Uterus (tissue), 2 donors: ENCODE measurements at regions not wholly inside any gene's neighbourhood (a gene's known extent, or its start where the extent isn't known, plus 50 kb on each side); places are given as distances from the start of the nearest gene placed in this dataset.
"Not testable (repeated sequence)": the region's sequence is repeated elsewhere in the genome, so short reads cannot be mapped to it uniquely, and the experiment has no call there.

Experiments
- POLR2A ChIP-seq, 2 donors: fragments of 450-650 bp; IDR thresholded peaks; one replicate each; pipeline ENCODE4 v1.6.1; 2016; ENCODE audit warnings: antibody characterized with exemption in 2 of 2, mild to moderate bottlenecking in 1 of 2, moderate library complexity in 1 of 2
- TF ChIP-seq, protein P1 (sequence below), 4 experiments: fragments of 200-600 bp in 2 of 4; fragments of 450-650 bp in 2 of 4; sonication (generic) in 2 of 4; IDR thresholded peaks; one replicate each; pipeline ENCODE4 v1.5.1; 2016 to 2019; ENCODE audit warnings: antibody characterized with exemption in 4 of 4, mild to moderate bottlenecking in 2 of 4, moderate library complexity in 1 of 4

DNA sequence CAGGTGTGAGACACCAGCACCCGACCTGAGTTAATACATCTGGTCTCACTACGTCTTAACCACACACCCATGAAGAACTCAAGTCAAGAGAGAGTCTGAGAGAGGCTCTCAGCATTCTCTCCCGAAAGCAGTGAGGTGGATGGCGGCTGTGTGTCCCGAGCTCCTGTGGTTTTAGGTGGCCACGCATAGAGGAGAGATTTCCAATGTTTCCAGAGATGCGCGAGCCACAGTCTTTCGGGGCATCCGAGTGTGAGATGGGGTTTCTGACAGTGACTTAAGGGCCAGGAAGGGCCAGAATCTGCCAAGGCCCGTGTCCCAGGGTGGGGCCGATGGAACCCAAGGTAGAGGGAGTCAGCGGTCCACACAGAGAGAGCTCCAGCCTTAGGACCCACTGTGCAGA is 97.5 kb upstream of the ANKRD30BL start:
- TF ChIP-seq, protein P1, sequence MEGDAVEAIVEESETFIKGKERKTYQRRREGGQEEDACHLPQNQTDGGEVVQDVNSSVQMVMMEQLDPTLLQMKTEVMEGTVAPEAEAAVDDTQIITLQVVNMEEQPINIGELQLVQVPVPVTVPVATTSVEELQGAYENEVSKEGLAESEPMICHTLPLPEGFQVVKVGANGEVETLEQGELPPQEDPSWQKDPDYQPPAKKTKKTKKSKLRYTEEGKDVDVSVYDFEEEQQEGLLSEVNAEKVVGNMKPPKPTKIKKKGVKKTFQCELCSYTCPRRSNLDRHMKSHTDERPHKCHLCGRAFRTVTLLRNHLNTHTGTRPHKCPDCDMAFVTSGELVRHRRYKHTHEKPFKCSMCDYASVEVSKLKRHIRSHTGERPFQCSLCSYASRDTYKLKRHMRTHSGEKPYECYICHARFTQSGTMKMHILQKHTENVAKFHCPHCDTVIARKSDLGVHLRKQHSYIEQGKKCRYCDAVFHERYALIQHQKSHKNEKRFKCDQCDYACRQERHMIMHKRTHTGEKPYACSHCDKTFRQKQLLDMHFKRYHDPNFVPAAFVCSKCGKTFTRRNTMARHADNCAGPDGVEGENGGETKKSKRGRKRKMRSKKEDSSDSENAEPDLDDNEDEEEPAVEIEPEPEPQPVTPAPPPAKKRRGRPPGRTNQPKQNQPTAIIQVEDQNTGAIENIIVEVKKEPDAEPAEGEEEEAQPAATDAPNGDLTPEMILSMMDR (IDR thresholded peaks at IDR 0.05) = not testable (repeated sequence)
- not testable (repeated sequence) for TF ChIP-seq POLR2A (IDR thresholded peaks at IDR 0.05)
